CD8-positive, alpha-beta memory T cell (primary cell): ENCODE measurements at regions not wholly inside any gene's neighbourhood (a gene's known extent, or its start where the extent isn't known, plus 50 kb on each side); places are given as distances from the start of the nearest gene placed in this dataset.
"Not testable (repeated sequence)": the region's sequence is repeated elsewhere in the genome, so short reads cannot be mapped to it uniquely, and the experiment has no call there.

ENCODE experiments used
- CTCF ChIA-PET: fragments of 350-600 bp; sonication (Branson Sonifier 250); formaldehyde crosslinking; loops from one replicate; lab custom pipeline; 2021; ENCODE audit warnings: antibody characterized with exemption; lab: Charles Lee
- POLR2A ChIA-PET: fragments of 350-600 bp; sonication (Branson Sonifier 250); formaldehyde crosslinking; loops from one replicate; lab custom pipeline; 2021; ENCODE audit warnings: antibody characterized with exemption; lab: Charles Lee
- DNase-seq, 5 donors: peaks; one replicate each; pipeline versions ENCODE4 v3.0.0 to v3.0.0-alpha.2; 2020 to 2022; ENCODE audit warnings: mixed read lengths in 1 of 5
- H3K27ac ChIP-seq: one replicate; pipeline ENCODE4 v1.7.0; 2013; ENCODE audit warnings: low read depth, mild to moderate bottlenecking, low read length, moderate library complexity
- H3K27me3 ChIP-seq: 2 replicates; pipeline ENCODE4 v1.7.0; 2013; ENCODE audit warnings: low read length, mild to moderate bottlenecking; ENCODE audit not compliant: insufficient read depth, poor library complexity, severe bottlenecking
- H3K36me3 ChIP-seq: 2 replicates; pipeline ENCODE4 v1.7.0; 2013; ENCODE audit warnings: mild to moderate bottlenecking, low read length, moderate library complexity; ENCODE audit not compliant: insufficient read depth
- H3K4me1 ChIP-seq: 2 replicates; pipeline ENCODE4 v1.7.0; 2013; ENCODE audit warnings: mild to moderate bottlenecking, low read length, moderate library complexity; ENCODE audit not compliant: insufficient read depth
- H3K4me3 ChIP-seq: 2 replicates; pipeline ENCODE4 v1.7.0; 2013; ENCODE audit warnings: mild to moderate bottlenecking, low read length
- H3K9me3 ChIP-seq: 2 replicates; pipeline ENCODE4 v1.7.0; 2013; ENCODE audit warnings: mild to moderate bottlenecking, low read length
- H3K27ac Mint-ChIP-seq, 8 donors: one replicate each; pipeline ENCODE4 v1.8.0; 2020 to 2021; ENCODE audit warnings: mixed read lengths in 8 of 8, mild to moderate bottlenecking in 6 of 8, inconsistent platforms in 3 of 8, moderate library complexity in 3 of 8
- H3K27me3 Mint-ChIP-seq, 2 donors: one replicate each; pipeline ENCODE4 v1.8.0; 2020 to 2021; ENCODE audit warnings: mixed read lengths in 2 of 2, mild to moderate bottlenecking in 1 of 2, moderate library complexity in 1 of 2
- H3K36me3 Mint-ChIP-seq, 3 donors: one replicate each; pipeline ENCODE4 v1.8.0; 2020 to 2021; ENCODE audit warnings: mixed read lengths in 3 of 3, inconsistent platforms in 1 of 3, mild to moderate bottlenecking in 1 of 3
- H3K4me1 Mint-ChIP-seq, 3 donors: one replicate each; pipeline ENCODE4 v1.8.0; 2020 to 2021; ENCODE audit warnings: mixed read lengths in 3 of 3, inconsistent platforms in 1 of 3, mild to moderate bottlenecking in 1 of 3
- H3K4me3 Mint-ChIP-seq, 7 donors: one replicate each; pipeline ENCODE4 v1.8.0; 2020 to 2021; ENCODE audit warnings: mixed read lengths in 7 of 7, mild to moderate bottlenecking in 6 of 7, moderate library complexity in 4 of 7, inconsistent platforms in 2 of 7
- H3K9me3 Mint-ChIP-seq, 5 donors: one replicate each; pipeline ENCODE4 v1.8.0; 2020 to 2022; ENCODE audit warnings: mixed read lengths in 5 of 5, mild to moderate bottlenecking in 3 of 5, moderate library complexity in 2 of 5, inconsistent platforms in 1 of 5

GRCh38 chr10:84957427-84957826, 629.0 kb downstream of the CCSER2 start:
- peaks cover 0 to 4% (median 3%) of the 10 kb centered on the region in 5 donors for H3K9me3 Mint-ChIP-seq
- no peaks in the 10 kb centered on the region for H3K27me3 ChIP-seq
- CTCF ChIA-PET = no interaction called here

GRCh38 chr10:84965468-84965867, 637.1 kb downstream of the CCSER2 start:
- no peaks in the 10 kb centered on the region for H3K4me1 Mint-ChIP-seq
- DNase-seq = no peak
- no peaks in the 10 kb centered on the region for H3K36me3 Mint-ChIP-seq
- H3K4me3 Mint-ChIP-seq = no peak overlapping the region
- POLR2A ChIA-PET = no interaction called here
- H3K27me3 Mint-ChIP-seq = no peaks in the 10 kb centered on the region
- H3K27ac Mint-ChIP-seq = no peak overlapping the region
- Histone ChIP-seq H3K4me1 (no peaks in the 10 kb centered on the region), H3K27me3 (no peaks in the 10 kb centered on the region), H3K36me3 (no peaks in the 10 kb centered on the region), H3K9me3 (no peaks in the 10 kb centered on the region), H3K4me3 (no peak overlapping the region), H3K27ac (no peak overlapping the region)
- H3K9me3 Mint-ChIP-seq = no peaks in the 10 kb centered on the region
- CTCF ChIA-PET = no interaction called here

More at GRCh38 chr10:84957427-84957826, 629.0 kb downstream of the CCSER2 start:
- no peak overlapping the region for H3K4me3 ChIP-seq
- POLR2A ChIA-PET = no interaction called here
- DNase-seq = no peak
- H3K9me3 ChIP-seq = no peaks in the 10 kb centered on the region
- H3K4me1 ChIP-seq = no peaks in the 10 kb centered on the region
- Mint-ChIP-seq H3K27me3 (no peaks in the 10 kb centered on the region), H3K36me3 (no peaks in the 10 kb centered on the region), H3K4me1 (no peaks in the 10 kb centered on the region), H3K4me3 (no peak overlapping the region), H3K27ac (no peak overlapping the region)
- no peaks in the 10 kb centered on the region for H3K36me3 ChIP-seq
- no peak overlapping the region for H3K27ac ChIP-seq

GRCh38 chr10:84966708-84967441, 638.5 kb downstream of the CCSER2 start:
- no peak overlapping the region for H3K27ac ChIP-seq
- no peaks in the 10 kb centered on the region for H3K36me3 Mint-ChIP-seq
- no peaks in the 10 kb centered on the region for H3K27me3 ChIP-seq
- DNase-seq = no peak
- no peaks in the 10 kb centered on the region for H3K27me3 Mint-ChIP-seq
- no peak overlapping the region for H3K27ac Mint-ChIP-seq
- ChIA-PET POLR2A (no interaction called here), CTCF (no interaction called here)
- no peaks in the 10 kb centered on the region for H3K4me1 Mint-ChIP-seq
- no peak overlapping the region for H3K4me3 ChIP-seq
- H3K36me3 ChIP-seq = no peaks in the 10 kb centered on the region
- H3K4me3 Mint-ChIP-seq = no peak overlapping the region
- no peaks in the 10 kb centered on the region for H3K4me1 ChIP-seq
- H3K9me3 Mint-ChIP-seq = no peaks in the 10 kb centered on the region
- H3K9me3 ChIP-seq = no peaks in the 10 kb centered on the region

GRCh38 chr10:84969297-84969696, 640.9 kb downstream of the CCSER2 start:
- H3K36me3 ChIP-seq, H3K4me3 Mint-ChIP-seq, POLR2A ChIA-PET, DNase-seq, H3K27me3 ChIP-seq, H3K4me1 Mint-ChIP-seq, H3K36me3 Mint-ChIP-seq, H3K27ac Mint-ChIP-seq, H3K27me3 Mint-ChIP-seq, H3K4me3 ChIP-seq, H3K9me3 ChIP-seq, H3K9me3 Mint-ChIP-seq, H3K4me1 ChIP-seq, H3K27ac ChIP-seq: not testable (repeated sequence)
- CTCF ChIA-PET = interaction anchor here (0.6 kb wide), 1 partner anchor 13 kb away, joined by 3 read pairs; no protein-coding TSS in a partner anchor

GRCh38 chr10:84987039-84987438, 658.6 kb downstream of the CCSER2 start:
- Histone ChIP-seq H3K4me3 (no peak overlapping the region), H3K4me1 (no peaks in the 10 kb centered on the region), H3K27ac (no peak overlapping the region), H3K36me3 (no peaks in the 10 kb centered on the region), H3K27me3 (no peaks in the 10 kb centered on the region), H3K9me3 (no peaks in the 10 kb centered on the region)
- H3K4me3 Mint-ChIP-seq = no peak overlapping the region
- no peak for DNase-seq
- peaks cover 0 to 7% (median 0%) of the 10 kb centered on the region in 5 donors for H3K9me3 Mint-ChIP-seq
- no peak overlapping the region for H3K27ac Mint-ChIP-seq
- ChIA-PET POLR2A (no interaction called here), CTCF (no interaction called here)
- H3K4me1 Mint-ChIP-seq = no peaks in the 10 kb centered on the region
- H3K27me3 Mint-ChIP-seq = no peaks in the 10 kb centered on the region
- no peaks in the 10 kb centered on the region for H3K36me3 Mint-ChIP-seq

GRCh38 chr10:84988011-84988410, 659.6 kb downstream of the CCSER2 start:
- ChIA-PET POLR2A (no interaction called here), CTCF (no interaction called here)
- no peaks in the 10 kb centered on the region for H3K9me3 ChIP-seq
- peaks cover 0 to 7% (median 0%) of the 10 kb centered on the region in 5 donors for H3K9me3 Mint-ChIP-seq
- DNase-seq = no peak
- H3K36me3 ChIP-seq = no peaks in the 10 kb centered on the region
- H3K4me3 ChIP-seq = no peak overlapping the region
- no peaks in the 10 kb centered on the region for H3K4me1 ChIP-seq
- H3K27ac Mint-ChIP-seq = no peak overlapping the region
- no peaks in the 10 kb centered on the region for H3K27me3 Mint-ChIP-seq
- no peak overlapping the region for H3K27ac ChIP-seq
- no peaks in the 10 kb centered on the region for H3K4me1 Mint-ChIP-seq
- no peaks in the 10 kb centered on the region for H3K27me3 ChIP-seq
- H3K36me3 Mint-ChIP-seq = no peaks in the 10 kb centered on the region
- H3K4me3 Mint-ChIP-seq = no peak overlapping the region

- Histone ChIP-seq H3K4me1 (no peaks in the 10 kb centered on the region), H3K9me3 (no peaks in the 10 kb centered on the region), H3K4me3 (no peak overlapping the region), H3K27ac (no peak overlapping the region), H3K27me3 (no peaks in the 10 kb centered on the region), H3K36me3 (no peaks in the 10 kb centered on the region)
- Mint-ChIP-seq H3K4me1 (no peaks in the 10 kb centered on the region), H3K4me3 (no peak overlapping the region), H3K9me3 (peaks cover 0 to 4% (median 0%) of the 10 kb centered on the region in 5 donors), H3K27ac (no peak overlapping the region), H3K36me3 (no peaks in the 10 kb centered on the region), H3K27me3 (no peaks in the 10 kb centered on the region)
- no peak for DNase-seq
- ChIA-PET POLR2A (no interaction called here), CTCF (no interaction called here)
These were observed 662.3 kb downstream of the CCSER2 start for GRCh38 chr10:84990713-84991112.

- no peak overlapping the region for H3K27ac Mint-ChIP-seq
- peaks cover 0 to 4% (median 0%) of the 10 kb centered on the region in 5 donors for H3K9me3 Mint-ChIP-seq
- H3K4me3 ChIP-seq = no peak overlapping the region
- no peaks in the 10 kb centered on the region for H3K27me3 ChIP-seq
- no peak overlapping the region for H3K4me3 Mint-ChIP-seq
- no peaks in the 10 kb centered on the region for H3K4me1 ChIP-seq
- no peaks in the 10 kb centered on the region for H3K9me3 ChIP-seq
- no peak for DNase-seq
- H3K27ac ChIP-seq = no peak overlapping the region
- CTCF ChIA-PET = no interaction called here
- H3K36me3 Mint-ChIP-seq = no peaks in the 10 kb centered on the region
- H3K36me3 ChIP-seq = no peaks in the 10 kb centered on the region
- H3K4me1 Mint-ChIP-seq = no peaks in the 10 kb centered on the region
- no peaks in the 10 kb centered on the region for H3K27me3 Mint-ChIP-seq
- POLR2A ChIA-PET = no interaction called here
These were observed 662.9 kb downstream of the CCSER2 start for GRCh38 chr10:84991301-84991700.
